Renal cortex interstitium (tissue), 11 donors: ENCODE measurements at regions not wholly inside any gene's neighbourhood (a gene's known extent, or its start where the extent isn't known, plus 50 kb on each side); places are given as distances from the start of the nearest gene placed in this dataset.
"Not testable (repeated sequence)": the region's sequence is repeated elsewhere in the genome, so short reads cannot be mapped to it uniquely, and the experiment has no call there.

Experiments used
- DNase-seq, 11 donors: peaks; one replicate each; pipeline ENCODE4 v3.0.0-alpha.2; 2013; ENCODE audit warnings: low read depth in 9 of 11, low spot score in 4 of 11; ENCODE audit errors: extremely low read depth in 1 of 11

DNA sequence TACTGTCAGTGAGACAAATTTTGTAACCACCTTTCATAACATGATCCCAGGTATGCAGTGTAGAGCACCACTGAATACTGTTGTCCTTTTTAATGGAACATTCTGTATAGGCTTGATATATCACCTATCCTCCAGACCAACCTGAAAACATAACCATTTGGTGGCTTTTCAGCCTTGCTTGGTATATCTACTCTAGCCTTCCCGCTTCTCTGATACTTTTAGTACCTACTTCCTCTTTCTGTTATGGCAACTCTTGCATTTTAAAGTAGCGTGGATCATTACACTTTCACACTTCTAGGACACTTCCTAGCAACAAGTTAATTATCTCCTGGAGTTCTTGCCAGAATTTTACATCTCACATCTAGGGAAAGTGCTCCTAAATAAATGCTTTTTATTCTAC is 226.6 kb upstream of the ROBO1 start:
- no peak for DNase-seq

GRCh38 chr3:79986338-79986737 is 218.5 kb upstream of the ROBO1 start:
- no peak for DNase-seq

- DNase-seq = no peak
Observed at GRCh38 chr3:79985816-79986215, 218.0 kb upstream of the ROBO1 start.

DNA sequence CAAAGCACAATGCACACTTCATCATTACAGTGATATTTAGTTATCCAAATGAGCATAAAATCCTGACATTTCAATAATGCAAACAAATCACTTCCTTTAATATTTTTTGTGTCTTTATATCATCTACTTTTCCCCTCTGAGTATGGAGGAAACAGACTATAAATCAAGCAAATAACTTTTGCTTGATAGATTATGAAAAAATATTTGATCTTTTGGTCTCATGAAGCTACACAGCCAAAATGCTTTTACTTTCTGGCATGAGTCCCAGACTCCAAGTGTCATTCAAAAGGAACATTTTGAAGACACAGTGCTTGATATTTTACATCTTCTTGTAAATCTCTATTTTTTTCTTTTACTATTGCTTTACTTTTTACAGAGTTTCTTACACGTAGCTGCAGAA is 215.3 kb upstream of the ROBO1 start:
- DNase-seq = peak in 5 of 11 donors; percentile 1 to 15 (median 6)

DNA sequence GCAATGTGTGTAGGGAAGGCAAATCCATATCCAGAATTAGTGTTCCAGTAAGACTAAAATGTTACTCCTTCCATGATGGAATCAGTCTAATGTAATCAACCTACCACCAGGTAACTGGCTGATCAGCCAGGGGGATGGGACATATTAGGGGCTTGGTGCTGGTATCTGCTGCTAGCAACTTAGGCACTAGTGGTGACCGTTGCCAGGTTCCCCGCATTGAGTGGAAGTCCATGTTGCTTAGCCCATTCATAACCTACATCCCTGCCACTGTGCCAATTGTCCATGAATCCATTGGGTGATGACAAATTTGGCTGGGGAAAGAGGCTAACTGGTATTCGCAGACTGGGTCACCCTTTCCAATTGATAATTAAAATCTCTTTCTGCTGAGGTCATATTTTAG is 212.2 kb upstream of the ROBO1 start:
- no peak for DNase-seq

- no peak for DNase-seq
Observed at GRCh38 chr3:79976466-79976865, 208.7 kb upstream of the ROBO1 start.

DNA sequence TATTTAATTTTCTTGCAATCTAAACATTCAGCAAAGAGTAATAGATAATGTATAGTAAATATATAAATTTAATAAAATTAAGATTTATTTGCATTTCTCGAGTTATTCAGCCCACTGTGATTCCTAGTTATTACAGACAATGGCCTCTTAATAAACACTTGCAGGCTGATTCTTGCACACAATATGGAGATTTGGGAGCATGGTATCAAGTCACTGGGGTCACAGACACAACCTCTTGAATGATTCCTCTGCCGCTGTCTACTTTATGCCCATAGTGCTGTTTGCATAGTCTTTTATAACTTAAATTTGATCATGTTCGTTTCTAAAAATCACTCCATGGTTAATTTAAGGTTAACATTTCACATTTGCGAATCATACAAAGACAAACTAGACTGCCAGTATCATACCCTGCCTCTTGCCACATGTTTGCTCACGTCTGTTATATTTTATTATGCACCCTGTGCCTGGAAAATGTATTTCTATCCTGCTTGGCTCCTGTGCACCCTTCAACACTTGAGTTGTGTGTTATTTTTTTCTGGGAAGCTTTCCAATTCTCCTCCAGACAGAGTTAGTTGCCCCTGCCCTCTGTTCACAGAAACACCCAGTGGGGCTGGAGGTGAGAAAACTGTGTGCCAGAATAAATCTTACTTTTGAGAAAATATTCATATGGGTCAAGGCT is 206.3 kb upstream of the ROBO1 start:
- DNase-seq = no peak

DNA sequence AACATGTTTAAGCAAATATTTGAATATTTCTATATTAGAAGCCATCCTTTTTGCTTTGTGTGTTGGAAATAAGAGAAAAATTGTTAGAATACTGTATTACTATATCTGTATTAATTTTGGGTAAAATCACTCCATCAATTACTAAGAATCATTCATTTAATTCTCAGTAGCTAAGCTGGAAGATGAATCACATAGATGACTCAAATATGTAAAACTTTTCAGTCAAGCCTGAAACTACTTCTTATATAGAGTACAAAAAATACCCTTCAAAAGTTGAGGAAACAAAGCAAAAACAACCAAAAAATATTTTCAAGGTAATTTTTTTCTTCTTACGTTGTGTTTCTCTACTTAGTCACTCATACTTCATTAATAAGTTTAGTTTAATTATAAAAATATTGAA is 205.7 kb upstream of the ROBO1 start:
- DNase-seq = no peak

DNA sequence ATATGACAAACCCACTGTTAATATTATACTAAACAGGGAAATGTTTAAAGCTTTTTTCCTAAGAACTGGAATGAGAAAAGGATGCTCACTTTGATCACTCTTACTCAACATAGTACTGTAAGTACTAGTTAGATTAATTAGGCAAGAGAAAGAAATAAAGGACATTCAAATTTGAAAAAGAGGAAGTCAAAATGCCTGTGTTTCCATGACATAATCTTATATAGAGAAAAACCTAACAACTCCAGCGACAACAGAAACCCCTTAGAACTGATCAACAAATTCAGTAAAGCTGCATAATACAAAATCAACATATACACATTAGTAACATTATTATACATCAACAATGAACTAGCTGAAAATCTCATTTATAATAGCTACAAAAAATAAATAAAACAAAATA is 200.6 kb upstream of the ROBO1 start:
- DNase-seq = no peak

DNA sequence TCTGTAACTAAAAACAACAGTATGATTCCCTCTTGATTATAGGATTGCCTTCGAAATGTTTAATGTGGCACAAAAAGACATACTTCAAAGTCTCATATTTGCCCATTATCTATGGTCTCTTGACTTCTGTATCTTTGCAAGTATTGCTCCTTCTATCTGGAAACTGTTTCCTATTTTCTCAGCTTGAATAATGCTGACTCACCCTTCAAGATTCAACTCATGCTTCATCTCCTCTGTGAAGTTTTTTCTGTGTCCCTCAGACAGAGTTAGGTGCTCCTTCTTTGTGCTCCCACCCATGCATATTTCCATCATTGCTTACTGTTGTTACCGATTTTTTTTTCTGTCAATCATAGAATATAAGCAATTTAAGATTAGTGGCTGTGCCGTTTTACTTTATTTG is 192.8 kb upstream of the ROBO1 start:
- DNase-seq = no peak

DNA sequence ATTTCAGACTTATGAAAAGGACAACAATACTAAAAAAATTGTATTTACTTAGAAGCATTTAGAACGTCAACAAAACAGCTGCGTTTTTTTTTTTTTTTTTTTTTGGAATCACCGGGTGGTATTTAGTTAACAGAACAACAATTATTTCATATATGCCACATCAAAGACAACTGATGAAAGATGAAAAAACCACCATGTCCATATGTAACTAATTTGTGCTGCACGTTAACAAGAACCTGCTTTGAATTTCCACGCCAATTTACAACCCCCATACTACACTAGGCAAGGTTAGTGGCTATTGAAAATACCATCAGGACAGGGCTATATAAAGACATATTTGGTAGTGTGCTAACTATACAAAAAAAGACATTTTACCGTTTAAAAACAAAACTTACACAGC is 189.3 kb upstream of the ROBO1 start:
- no peak for DNase-seq

DNA sequence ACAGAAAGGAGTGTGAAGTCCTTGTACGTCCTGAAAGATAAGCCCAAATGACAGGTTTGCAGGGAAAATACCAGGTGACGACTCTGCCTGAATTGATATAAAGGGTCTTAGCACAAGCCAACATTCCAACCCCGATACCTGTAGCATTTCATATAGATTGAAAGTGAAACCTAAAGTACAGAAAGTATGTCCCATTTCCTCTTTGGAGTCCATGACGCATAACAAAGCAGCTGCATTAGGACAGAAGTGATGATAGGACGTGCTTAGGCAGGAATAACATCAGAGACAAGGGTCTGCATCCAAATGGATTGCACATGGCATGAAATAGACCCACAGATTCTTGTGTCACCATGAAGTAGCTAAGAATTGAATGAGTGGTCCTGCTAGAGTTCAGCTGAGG is 187.0 kb upstream of the ROBO1 start:
- no peak for DNase-seq

DNA sequence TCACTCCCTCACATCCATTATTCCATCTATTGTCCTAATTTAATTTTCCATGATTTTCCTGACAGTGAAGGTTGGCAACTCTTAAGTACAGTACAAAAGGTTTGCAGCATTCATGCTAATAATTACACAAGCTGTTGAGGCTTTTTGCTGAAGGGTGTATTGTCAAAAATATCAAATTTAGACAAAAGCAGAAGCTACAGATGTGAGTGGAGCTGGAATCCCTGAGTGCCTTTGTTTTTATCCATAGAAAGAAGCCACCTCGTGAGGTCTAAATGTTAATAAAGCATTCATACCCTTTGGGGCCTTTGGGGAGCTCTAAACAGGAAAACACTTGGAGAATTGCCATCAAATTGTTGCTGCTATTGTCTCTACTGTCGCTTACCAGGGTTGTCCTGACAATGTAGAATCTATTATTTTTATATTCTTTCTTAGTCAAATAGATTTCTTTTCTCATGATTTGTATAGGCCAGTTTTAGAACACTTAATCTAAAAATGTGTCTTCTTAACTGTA is 185.8 kb upstream of the ROBO1 start:
- DNase-seq = no peak

DNA sequence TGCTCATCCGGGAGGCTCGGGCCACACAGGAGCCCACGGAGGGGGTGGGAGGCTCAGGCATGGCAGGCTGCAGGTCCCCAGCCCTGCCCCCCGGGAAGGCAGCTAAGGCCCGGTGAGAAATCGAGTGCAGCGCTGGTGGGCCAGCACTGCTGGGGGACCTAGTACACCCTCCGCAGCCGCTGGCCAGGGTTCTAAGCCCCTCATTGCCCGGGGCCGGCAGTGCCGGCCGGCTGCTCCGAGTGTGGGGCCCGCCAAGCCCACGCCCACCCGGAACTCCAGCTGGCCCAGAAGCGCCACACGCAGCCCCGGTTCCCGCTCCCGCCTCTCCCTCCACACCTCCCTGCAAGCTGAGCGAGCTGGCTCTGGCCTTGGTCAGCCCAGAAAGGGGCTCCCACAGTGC is 183.6 kb upstream of the ROBO1 start:
- not testable (repeated sequence) for DNase-seq

DNA sequence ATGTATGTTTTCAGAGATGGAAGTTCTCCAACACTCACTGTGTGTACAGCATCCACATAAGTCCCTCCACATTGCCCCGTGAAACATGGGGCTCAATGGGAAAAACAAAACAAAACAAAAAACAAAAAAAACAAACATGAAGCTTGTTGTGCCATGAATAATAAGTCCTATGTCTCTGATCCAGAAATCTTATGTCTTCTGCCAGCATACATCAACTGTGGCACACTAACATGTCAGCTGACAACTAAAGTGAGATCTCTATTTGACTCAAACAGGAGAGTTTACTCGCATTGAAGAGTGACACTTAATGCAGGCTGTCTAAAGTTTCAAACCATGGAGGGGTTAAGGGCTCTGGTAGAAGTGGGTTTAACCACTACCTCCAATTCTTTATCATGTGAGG is 180.2 kb upstream of the ROBO1 start:
- DNase-seq = no peak

DNA sequence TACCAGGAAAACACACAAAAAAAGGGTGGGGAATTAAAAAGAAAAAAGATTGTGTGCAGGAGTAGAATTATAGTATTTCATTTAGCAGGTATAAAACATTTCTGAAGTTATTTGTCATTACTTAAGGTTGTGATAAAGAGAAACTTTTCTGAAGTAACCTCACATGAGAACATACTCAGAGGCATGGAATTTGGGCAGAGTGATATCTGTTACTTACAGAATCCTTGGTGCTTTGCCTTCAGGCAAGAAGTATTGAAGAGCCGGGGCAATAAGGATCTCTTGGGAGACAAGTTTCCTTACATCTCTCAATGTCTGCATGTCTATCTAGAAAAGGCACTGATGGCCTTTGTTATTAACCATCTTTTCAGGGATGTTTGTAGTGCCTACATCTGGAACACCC is 179.7 kb upstream of the ROBO1 start:
- DNase-seq = no peak

DNA sequence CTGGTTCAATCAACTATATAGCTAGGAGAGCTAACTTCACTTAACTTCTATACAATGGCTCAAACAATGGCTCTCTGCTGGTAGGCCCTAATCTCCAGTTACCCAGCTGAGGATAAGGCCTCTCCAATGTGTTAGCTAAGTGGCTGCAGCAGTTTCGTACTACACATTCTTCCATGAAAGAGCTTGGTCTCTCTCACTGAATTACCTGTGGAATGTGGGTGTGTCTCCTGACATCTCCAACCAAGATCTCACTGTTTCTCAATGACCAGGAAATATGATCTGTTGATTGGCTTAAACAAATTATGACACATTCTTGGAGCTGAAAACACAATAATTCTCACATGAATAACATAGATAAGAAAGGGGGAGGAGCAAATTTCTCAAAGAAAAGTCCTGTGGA is 169.8 kb upstream of the ROBO1 start:
- no peak for DNase-seq

GRCh38 chr3:79930196-79930595 is 162.4 kb upstream of the ROBO1 start:
- no peak for DNase-seq

DNA sequence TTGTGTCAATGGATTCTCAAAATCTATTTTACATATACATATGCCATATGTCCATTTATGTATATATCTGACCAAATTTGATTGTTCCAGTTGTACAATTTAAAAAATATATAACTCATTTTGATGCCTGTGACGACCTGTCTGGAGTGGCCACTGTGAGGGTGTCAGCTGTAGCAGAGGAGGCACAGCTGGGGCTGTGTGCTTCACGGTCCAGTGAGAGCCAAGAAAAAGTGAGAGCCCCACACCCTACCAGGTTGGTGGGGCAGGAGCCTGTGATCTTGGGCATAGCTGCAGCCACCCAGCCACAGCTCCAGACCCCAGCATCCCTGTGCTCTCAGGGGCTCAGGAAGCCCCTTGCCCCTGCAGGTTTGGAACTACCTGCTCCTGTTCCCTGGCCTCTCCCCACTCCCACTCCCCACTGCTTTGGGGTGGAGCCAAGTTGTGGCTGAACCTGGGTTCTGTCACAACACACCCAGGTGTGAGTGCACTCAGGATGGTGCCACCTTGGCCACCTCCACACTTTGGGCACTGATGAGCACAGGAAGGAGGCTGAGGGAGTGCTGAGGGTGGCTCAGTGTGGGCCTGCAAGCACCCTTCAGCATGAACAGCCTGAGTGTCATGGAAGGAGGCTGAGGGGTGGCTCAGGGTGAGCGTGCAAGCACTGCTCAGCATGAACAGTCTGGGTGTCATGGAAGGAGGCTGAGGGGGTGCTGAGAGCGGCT is 161.1 kb upstream of the ROBO1 start:
- DNase-seq = no peak

GRCh38 chr3:79926522-79926921 is 158.7 kb upstream of the ROBO1 start:
- DNase-seq = no peak

GRCh38 chr3:79922633-79923032 is 154.8 kb upstream of the ROBO1 start:
- DNase-seq = no peak
